Skeletal muscle satellite cell (primary cell): ENCODE measurements at regions not wholly inside any gene's neighbourhood (a gene's known extent, or its start where the extent isn't known, plus 50 kb on each side); places are given as distances from the start of the nearest gene placed in this dataset.
A peak's percentile ranks its signal among the peaks of the same experiment; 100 is the strongest.
"Not testable (repeated sequence)": the region's sequence is repeated elsewhere in the genome, so short reads cannot be mapped to it uniquely, and the experiment has no call there.

ENCODE experiments used
- H3K27me3 ChIP-seq: 2 replicates; pipeline ENCODE4 v1.7.0; 2013; ENCODE audit warnings: low read length; ENCODE audit not compliant: control insufficient read depth, insufficient read depth
- H3K36me3 ChIP-seq: 2 replicates; pipeline ENCODE4 v1.7.0; 2013; ENCODE audit warnings: mild to moderate bottlenecking, control low read depth, low read length; ENCODE audit not compliant: insufficient read depth
- H3K4me1 ChIP-seq: 2 replicates; pipeline ENCODE4 v1.7.0; 2013; ENCODE audit warnings: low read length; ENCODE audit not compliant: control insufficient read depth, insufficient read depth
- H3K4me2 ChIP-seq: 2 replicates; pipeline ENCODE4 v1.7.0; 2013; ENCODE audit warnings: mild to moderate bottlenecking, low read length
- H3K4me3 ChIP-seq: 2 replicates; pipeline ENCODE4 v1.7.0; 2013; ENCODE audit warnings: low read length
- H3K9ac ChIP-seq: 2 replicates; pipeline ENCODE4 v1.7.0; 2013; ENCODE audit warnings: mild to moderate bottlenecking, low read depth, low read length, moderate library complexity
- H3K9me3 ChIP-seq: replicated peaks from 2 replicates; pipeline ENCODE4 v1.7.0; 2013; ENCODE audit warnings: mild to moderate bottlenecking, control low read depth, low read length

- Histone ChIP-seq H3K4me1 (peaks cover 9% of the 10 kb centered on the region), H3K9me3 (no peaks in the 10 kb centered on the region), H3K9ac (no peak overlapping the region), H3K4me3 (peak overlapping the region; percentile 26), H3K36me3 (no peaks in the 10 kb centered on the region), H3K4me2 (peak overlapping the region; percentile 48), H3K27me3 (no peaks in the 10 kb centered on the region)
Measured at GRCh38 chr6:125598422-125598821, 151.0 kb upstream of the HEY2 start.

DNA sequence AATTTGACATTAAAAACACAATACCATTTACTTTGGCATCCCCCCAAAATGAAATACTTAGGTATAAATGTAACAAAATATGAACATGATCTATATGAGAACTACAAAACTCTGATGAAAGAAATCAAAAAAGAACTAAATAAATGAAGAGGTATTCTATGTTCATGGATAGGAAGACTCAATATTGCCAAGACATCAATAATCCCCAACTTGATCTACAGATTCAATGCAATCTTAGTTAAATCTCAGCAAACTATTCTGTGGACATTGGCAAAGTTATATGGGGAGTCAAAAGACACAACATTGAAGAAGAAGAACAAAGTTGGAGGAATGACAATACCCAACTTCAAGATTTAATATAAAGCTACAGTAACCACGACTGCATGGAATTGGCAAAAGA lies 145.2 kb upstream of the HEY2 start:
- Histone ChIP-seq H3K4me3 (no peak overlapping the region), H3K4me2 (no peak overlapping the region), H3K9me3 (no peaks in the 10 kb centered on the region), H3K27me3 (no peaks in the 10 kb centered on the region), H3K9ac (no peak overlapping the region), H3K36me3 (no peaks in the 10 kb centered on the region), H3K4me1 (no peaks in the 10 kb centered on the region)

GRCh38 chr6:125611573-125612344 lies 137.7 kb upstream of the HEY2 start:
- Histone ChIP-seq H3K27me3 (no peaks in the 10 kb centered on the region), H3K4me3 (peak overlapping the region; percentile 43), H3K9me3 (no peaks in the 10 kb centered on the region), H3K4me1 (peaks cover 14% of the 10 kb centered on the region), H3K4me2 (peak overlapping the region; percentile 76), H3K36me3 (no peaks in the 10 kb centered on the region), H3K9ac (no peak overlapping the region)

DNA sequence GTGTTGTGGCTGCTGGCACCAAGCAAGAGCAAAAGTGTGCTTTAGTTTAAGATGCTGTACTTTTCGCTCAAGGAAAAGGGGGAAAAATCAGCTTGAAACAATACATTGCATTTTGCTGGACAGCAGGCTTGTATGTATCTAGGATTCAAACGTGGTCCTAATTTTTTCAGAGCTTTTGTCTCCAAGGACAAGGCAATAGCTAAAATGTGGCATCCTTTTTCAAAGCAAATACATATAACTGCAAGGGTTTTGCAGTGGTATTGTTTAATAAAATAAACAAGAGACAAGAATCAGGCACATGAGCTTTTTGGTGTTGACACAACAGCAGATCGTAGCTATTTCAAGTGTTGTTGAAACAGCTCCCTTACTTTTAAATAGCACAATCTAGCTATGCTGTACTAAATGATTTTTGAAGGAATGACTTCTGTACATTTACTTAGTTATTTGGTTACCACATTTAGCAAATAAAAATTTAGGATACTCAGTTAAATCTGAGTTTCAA lies 137.0 kb upstream of the HEY2 start:
- H3K4me1 ChIP-seq, result peaks cover 14% of the 10 kb centered on the region
- peak overlapping the region; percentile 76 for H3K4me2 ChIP-seq
- no peak overlapping the region for H3K4me3 ChIP-seq
- no peaks in the 10 kb centered on the region for H3K36me3 ChIP-seq
- no peaks in the 10 kb centered on the region for H3K9me3 ChIP-seq
- H3K27me3 ChIP-seq, result no peaks in the 10 kb centered on the region
- no peak overlapping the region for H3K9ac ChIP-seq

DNA sequence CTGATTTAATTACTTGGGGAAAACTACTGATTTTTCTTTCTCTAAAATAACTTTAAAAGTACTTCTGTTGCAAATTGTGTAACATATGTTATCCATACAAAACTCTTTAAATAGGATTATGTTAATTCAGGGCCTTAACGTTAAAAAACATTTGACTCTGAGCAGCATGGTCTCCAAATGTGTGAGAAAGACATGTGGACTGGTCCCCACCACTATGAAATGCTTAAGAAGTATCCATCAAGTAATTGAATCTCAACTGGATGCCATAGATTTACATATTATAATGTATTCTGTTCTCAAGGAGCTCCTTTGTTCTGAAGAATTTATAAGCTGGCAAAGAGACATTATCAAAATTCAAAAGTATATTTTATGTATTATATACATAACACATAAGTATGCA lies 130.8 kb upstream of the HEY2 start:
- Histone ChIP-seq H3K4me1 (no peaks in the 10 kb centered on the region), H3K9me3 (no peaks in the 10 kb centered on the region), H3K27me3 (peaks cover under 1% of the 10 kb centered on the region), H3K4me3 (no peak overlapping the region), H3K36me3 (no peaks in the 10 kb centered on the region), H3K4me2 (no peak overlapping the region), H3K9ac (no peak overlapping the region)

- Histone ChIP-seq H3K36me3 (no peaks in the 10 kb centered on the region), H3K27me3 (peaks cover 12% of the 10 kb centered on the region), H3K4me3 (no peak overlapping the region), H3K9me3 (no peaks in the 10 kb centered on the region), H3K4me2 (no peak overlapping the region), H3K9ac (no peak overlapping the region), H3K4me1 (no peaks in the 10 kb centered on the region)
Measured at GRCh38 chr6:125623085-125623484, 126.3 kb upstream of the HEY2 start.

DNA sequence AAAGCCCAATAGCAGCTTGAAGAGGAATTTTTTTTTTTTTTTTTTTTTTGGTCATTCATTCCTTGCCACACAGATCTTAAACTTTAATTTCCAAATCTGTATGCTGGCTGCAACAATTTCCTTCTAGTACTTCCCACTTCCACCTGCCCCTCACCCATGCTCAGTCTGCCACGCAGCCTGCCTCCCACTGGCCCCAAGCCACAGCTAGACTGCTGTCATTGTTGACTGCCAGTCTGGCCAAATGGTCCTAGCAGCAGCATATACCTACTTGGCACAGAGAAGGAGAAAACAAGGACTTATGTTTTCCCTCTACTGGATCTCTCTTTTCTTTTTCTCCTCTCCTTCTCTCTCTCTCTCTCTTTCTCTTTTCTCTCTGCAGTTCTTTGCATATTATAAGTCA lies 118.3 kb upstream of the HEY2 start:
- Histone ChIP-seq H3K9me3 (no peaks in the 10 kb centered on the region), H3K4me3 (no peak overlapping the region), H3K4me1 (no peaks in the 10 kb centered on the region), H3K9ac (no peak overlapping the region), H3K4me2 (no peak overlapping the region), H3K27me3 (peaks cover 4% of the 10 kb centered on the region), H3K36me3 (no peaks in the 10 kb centered on the region)

- H3K27me3 ChIP-seq, H3K4me2 ChIP-seq, H3K9me3 ChIP-seq, H3K4me1 ChIP-seq, H3K4me3 ChIP-seq, H3K9ac ChIP-seq, H3K36me3 ChIP-seq: not testable (repeated sequence)
Measured at GRCh38 chr6:125636011-125636410, 113.4 kb upstream of the HEY2 start.

GRCh38 chr6:125636671-125637070 lies 112.8 kb upstream of the HEY2 start:
- no peak overlapping the region for H3K4me3 ChIP-seq
- H3K9me3 ChIP-seq, result no peaks in the 10 kb centered on the region
- no peaks in the 10 kb centered on the region for H3K4me1 ChIP-seq
- H3K4me2 ChIP-seq, result no peak overlapping the region
- no peaks in the 10 kb centered on the region for H3K36me3 ChIP-seq
- no peak overlapping the region for H3K9ac ChIP-seq
- no peaks in the 10 kb centered on the region for H3K27me3 ChIP-seq

GRCh38 chr6:125637207-125637606 lies 112.2 kb upstream of the HEY2 start:
- H3K4me2 ChIP-seq, result no peak overlapping the region
- no peaks in the 10 kb centered on the region for H3K36me3 ChIP-seq
- no peaks in the 10 kb centered on the region for H3K27me3 ChIP-seq
- H3K9ac ChIP-seq, result no peak overlapping the region
- H3K4me3 ChIP-seq, result no peak overlapping the region
- H3K9me3 ChIP-seq, result no peaks in the 10 kb centered on the region
- no peaks in the 10 kb centered on the region for H3K4me1 ChIP-seq

DNA sequence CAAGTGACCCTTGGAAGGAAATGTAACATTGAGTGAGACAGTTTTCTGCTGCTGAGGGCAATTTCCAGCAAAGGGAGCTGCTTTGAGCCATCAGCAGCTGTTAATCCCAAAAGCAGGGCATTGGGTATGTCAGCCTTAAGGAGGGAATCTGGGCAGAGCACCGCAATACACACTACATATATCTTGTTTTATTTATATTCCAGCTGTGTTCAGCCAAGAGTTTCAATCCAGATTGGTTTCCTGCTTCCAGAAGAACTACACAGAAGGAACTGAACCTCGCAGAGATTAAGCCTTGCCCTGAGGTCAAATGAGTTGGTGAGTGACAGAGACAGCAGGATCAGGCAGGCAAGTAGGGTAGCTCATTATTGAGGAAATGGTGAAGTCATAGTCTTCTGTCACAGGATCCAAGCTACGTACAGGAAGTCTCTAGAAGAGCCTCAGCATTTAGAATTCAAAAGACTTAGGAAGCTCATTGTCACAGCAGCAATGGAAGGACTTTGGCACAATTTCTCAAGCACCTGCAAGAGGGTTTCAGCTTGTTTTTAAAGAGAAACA lies 109.9 kb upstream of the HEY2 start:
- H3K9me3 ChIP-seq, result no peaks in the 10 kb centered on the region
- no peaks in the 10 kb centered on the region for H3K4me1 ChIP-seq
- no peak overlapping the region for H3K9ac ChIP-seq
- H3K27me3 ChIP-seq, result no peaks in the 10 kb centered on the region
- H3K4me2 ChIP-seq, result no peak overlapping the region
- no peaks in the 10 kb centered on the region for H3K36me3 ChIP-seq
- H3K4me3 ChIP-seq, result no peak overlapping the region
